Hepatocyte (in vitro differentiated cells): ENCODE measurements at regions not wholly inside any gene's neighbourhood (a gene's known extent, or its start where the extent isn't known, plus 50 kb on each side); places are given as distances from the start of the nearest gene placed in this dataset.

ENCODE experiments used
- DNase-seq: peaks from one replicate; pipeline ENCODE4 v3.0.0-alpha.2; 2016; ENCODE audit warnings: low spot score
- H2AFZ ChIP-seq: fragments of 200-600 bp; sonication (generic); 2 replicates; pipeline ENCODE4 v1.6.0; 2016; ENCODE audit warnings: antibody characterized with exemption, mild to moderate bottlenecking
- H3K27ac ChIP-seq: fragments of 200-600 bp; sonication (generic); 2 replicates; pipeline ENCODE4 v1.5.1; 2016; ENCODE audit warnings: mild to moderate bottlenecking
- H3K27me3 ChIP-seq: fragments of 200-600 bp; sonication (generic); 2 replicates; pipeline ENCODE4 v1.6.1; 2016
- H3K36me3 ChIP-seq: fragments of 200-600 bp; sonication (generic); replicated peaks from 2 replicates; pipeline ENCODE4 v1.5.1; 2016; ENCODE audit warnings: low read depth; ENCODE audit not compliant: insufficient read depth
- H3K4me1 ChIP-seq: fragments of 200-600 bp; sonication (generic); 2 replicates; pipeline ENCODE4 v1.5.1; 2016; ENCODE audit warnings: mild to moderate bottlenecking, moderate library complexity; ENCODE audit not compliant: insufficient read depth
- H3K4me2 ChIP-seq: fragments of 200-600 bp; sonication (generic); 2 replicates; pipeline ENCODE4 v1.6.0; 2016
- H3K4me3 ChIP-seq: fragments of 200-600 bp; sonication (generic); 2 replicates; pipeline ENCODE4 v1.5.1; 2016; ENCODE audit warnings: mild to moderate bottlenecking
- H3K79me2 ChIP-seq: fragments of 200-600 bp; sonication (generic); 2 replicates; pipeline ENCODE4 v1.6.0; 2017; ENCODE audit warnings: mild to moderate bottlenecking
- H3K9me2 ChIP-seq: fragments of 200-600 bp; sonication (generic); replicated peaks from 2 replicates; pipeline ENCODE4 v1.6.0; 2017; ENCODE audit warnings: mild to moderate bottlenecking; ENCODE audit not compliant: insufficient read depth
- H3K9me3 ChIP-seq: fragments of 200-600 bp; sonication (generic); 2 replicates; pipeline ENCODE4 v1.5.1; 2016; ENCODE audit warnings: low read depth, mild to moderate bottlenecking
- H4K20me1 ChIP-seq: fragments of 200-600 bp; sonication (generic); 2 replicates; pipeline ENCODE4 v1.6.0; 2016; ENCODE audit warnings: mild to moderate bottlenecking; ENCODE audit not compliant: insufficient read depth, poor library complexity, severe bottlenecking
- EZH2 ChIP-seq: fragments of 200-600 bp; sonication (generic); IDR thresholded peaks from 2 replicates; pipeline ENCODE4 v1.6.1; 2016; ENCODE audit warnings: antibody characterized with exemption, mild to moderate bottlenecking, borderline replicate concordance
- EZH2phosphoT487 ChIP-seq: fragments of 200-600 bp; sonication (generic); IDR thresholded peaks from one replicate; pipeline ENCODE4 v1.6.1; 2018; ENCODE audit warnings: antibody characterized with exemption, mild to moderate bottlenecking, low read depth, moderate library complexity; ENCODE audit not compliant: unreplicated experiment, severe bottlenecking
- WGBS: methylation state at CpG from one replicate; pipeline ENCODE4 v1.1.6; 2016; ENCODE audit warnings: low lambda C conversion rate; ENCODE audit errors: missing lambda C conversion rate; 5-methylcytosine and 5-hydroxymethylcytosine counted together
- TF ChIP-seq, protein P1 (sequence below): fragments of 200-600 bp; sonication (generic); IDR thresholded peaks from 2 replicates; pipeline ENCODE4 v1.5.1; 2016; ENCODE audit warnings: antibody characterized with exemption, mild to moderate bottlenecking; ENCODE audit not compliant: poor library complexity

DNA sequence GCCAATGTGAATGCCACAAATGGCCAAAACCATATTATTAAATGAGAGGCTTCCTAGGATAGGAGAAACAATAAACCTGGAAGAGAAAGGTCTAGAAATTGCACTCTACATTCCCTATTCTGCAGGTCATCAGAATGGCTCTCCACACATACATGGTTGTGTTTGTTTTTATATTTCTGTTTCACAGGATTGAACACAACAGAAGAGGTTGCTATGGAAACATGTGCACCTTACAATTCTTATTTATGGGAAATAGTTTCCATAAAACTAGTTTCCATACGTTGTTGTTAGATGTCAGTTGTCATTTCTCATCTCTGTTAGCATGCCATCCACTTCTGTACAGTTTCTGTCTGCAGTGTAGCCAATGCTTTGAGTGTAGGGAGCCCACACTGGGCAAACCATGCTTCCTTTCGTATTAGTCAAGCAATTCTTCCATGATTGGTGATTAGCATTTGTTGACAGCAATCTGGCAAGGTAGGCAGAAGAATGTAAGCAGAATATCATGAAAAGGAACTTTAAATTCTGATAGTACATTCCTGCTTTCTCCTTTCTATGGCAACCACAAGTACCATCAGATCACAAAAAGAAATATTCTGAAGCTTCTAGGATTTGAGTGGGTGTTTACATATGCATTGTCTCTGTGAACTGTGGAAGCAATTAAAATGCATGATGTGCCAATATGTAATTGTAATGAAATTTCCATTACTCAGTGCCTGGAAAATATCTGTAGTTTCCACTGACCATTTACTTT lies 141.6 kb upstream of the AVPR1A start:
- Histone ChIP-seq H3K4me3 (no peak overlapping the region), H3K9me2 (no peaks in the 10 kb centered on the region), H3K36me3 (no peaks in the 10 kb centered on the region), H3K4me2 (no peak overlapping the region), H4K20me1 (no peaks in the 10 kb centered on the region), H3K79me2 (no peaks in the 10 kb centered on the region), H3K4me1 (peaks cover 13% of the 10 kb centered on the region), H3K27ac (no peak overlapping the region), H2AFZ (no peak overlapping the region), H3K27me3 (no peaks in the 10 kb centered on the region), H3K9me3 (no peaks in the 10 kb centered on the region)
- WGBS = 72% methylated on average over 2 of the region's 2 CpGs
- DNase-seq = no peak
- TF ChIP-seq EZH2phosphoT487 (no peak), EZH2 (no peak)
- TF ChIP-seq, protein P1, sequence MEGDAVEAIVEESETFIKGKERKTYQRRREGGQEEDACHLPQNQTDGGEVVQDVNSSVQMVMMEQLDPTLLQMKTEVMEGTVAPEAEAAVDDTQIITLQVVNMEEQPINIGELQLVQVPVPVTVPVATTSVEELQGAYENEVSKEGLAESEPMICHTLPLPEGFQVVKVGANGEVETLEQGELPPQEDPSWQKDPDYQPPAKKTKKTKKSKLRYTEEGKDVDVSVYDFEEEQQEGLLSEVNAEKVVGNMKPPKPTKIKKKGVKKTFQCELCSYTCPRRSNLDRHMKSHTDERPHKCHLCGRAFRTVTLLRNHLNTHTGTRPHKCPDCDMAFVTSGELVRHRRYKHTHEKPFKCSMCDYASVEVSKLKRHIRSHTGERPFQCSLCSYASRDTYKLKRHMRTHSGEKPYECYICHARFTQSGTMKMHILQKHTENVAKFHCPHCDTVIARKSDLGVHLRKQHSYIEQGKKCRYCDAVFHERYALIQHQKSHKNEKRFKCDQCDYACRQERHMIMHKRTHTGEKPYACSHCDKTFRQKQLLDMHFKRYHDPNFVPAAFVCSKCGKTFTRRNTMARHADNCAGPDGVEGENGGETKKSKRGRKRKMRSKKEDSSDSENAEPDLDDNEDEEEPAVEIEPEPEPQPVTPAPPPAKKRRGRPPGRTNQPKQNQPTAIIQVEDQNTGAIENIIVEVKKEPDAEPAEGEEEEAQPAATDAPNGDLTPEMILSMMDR = no peak

DNA sequence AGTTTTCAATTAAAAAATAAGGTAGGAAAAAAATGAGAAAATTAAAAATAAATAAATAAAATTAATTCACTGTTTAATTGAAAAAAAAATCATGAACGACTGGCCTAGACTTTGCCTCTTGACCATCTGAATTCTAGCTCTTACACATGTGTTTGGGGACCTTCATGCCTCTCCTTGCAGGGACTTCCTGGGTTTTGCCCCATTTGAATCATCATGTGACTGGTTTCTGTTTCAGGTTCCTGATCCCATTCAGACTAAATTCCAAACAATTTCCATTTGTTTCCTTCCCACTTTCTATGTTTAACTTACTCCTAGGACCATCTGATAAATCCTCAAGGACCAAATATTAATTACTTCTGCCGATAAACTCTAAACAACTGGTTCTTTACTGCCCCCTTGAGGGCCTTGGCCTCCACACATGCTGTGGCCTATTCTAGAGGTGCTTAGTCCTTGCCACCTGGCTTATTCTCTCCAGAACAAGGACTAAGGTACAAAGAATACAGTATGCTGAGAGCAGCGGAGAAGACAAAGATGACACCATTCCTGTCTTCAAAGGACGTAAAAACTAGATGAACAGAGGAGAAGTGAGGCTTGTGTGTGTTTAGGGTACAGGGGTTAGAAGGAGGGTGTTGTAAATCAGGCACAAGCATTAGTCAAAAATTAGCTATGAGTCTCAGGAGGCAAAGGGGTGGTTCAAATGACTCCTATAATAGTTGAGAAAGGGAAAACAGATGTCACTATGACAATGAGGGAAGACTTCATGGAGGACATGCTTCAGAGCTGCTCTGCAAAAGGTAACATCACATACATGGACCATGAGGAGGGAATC lies 125.8 kb upstream of the AVPR1A start:
- TF ChIP-seq, protein P1 = peak; percentile 74
- TF ChIP-seq EZH2phosphoT487 = no peak
- Histone ChIP-seq H3K27me3 (no peaks in the 10 kb centered on the region), H3K4me1 (no peaks in the 10 kb centered on the region), H3K36me3 (no peaks in the 10 kb centered on the region), H3K27ac (no peak overlapping the region), H3K4me2 (peak overlapping the region; percentile 17), H3K9me2 (no peaks in the 10 kb centered on the region), H2AFZ (no peak overlapping the region), H3K4me3 (no peak overlapping the region), H3K9me3 (no peaks in the 10 kb centered on the region), H4K20me1 (no peaks in the 10 kb centered on the region), H3K79me2 (no peaks in the 10 kb centered on the region)
- peak; percentile 74 for DNase-seq
- WGBS = 32% methylated on average over 4 of the region's 4 CpGs

DNA sequence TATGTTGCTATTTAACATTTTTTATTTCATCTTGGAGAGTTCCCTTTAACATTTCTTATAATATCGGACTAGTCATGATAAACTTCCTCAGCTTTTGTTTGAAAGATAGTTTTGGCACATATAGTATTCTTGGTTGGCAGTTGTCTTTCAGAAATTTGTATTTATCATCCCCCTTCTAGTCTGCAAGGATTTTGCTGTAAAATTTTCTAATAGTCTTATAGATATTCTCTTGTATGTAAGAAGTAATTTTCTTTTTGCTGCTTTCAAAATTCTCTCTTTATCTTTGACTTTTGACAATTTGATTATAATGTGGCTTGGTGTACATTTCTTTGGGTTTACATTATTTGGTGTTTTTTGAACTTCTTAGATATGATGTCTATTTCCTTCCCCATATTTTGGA lies 116.0 kb upstream of the AVPR1A start:
- TF ChIP-seq EZH2phosphoT487 = no peak
- TF ChIP-seq, protein P1 = no peak
- TF ChIP-seq EZH2 = no peak
- Histone ChIP-seq H3K9me3 (peaks cover 4% of the 10 kb centered on the region), H3K4me3 (no peak overlapping the region), H3K4me1 (no peaks in the 10 kb centered on the region), H3K27ac (no peak overlapping the region), H3K27me3 (no peaks in the 10 kb centered on the region), H3K36me3 (no peaks in the 10 kb centered on the region), H2AFZ (no peak overlapping the region), H3K4me2 (no peak overlapping the region), H3K9me2 (no peaks in the 10 kb centered on the region), H3K79me2 (no peaks in the 10 kb centered on the region), H4K20me1 (no peaks in the 10 kb centered on the region)
- 94% methylated on average over 1 of the region's 1 CpG for WGBS
- no peak for DNase-seq
